ENCODE measurements at regions not wholly inside any gene's neighbourhood (a gene's known extent, or its start where the extent isn't known, plus 50 kb on each side); places are given as distances from the start of the nearest gene placed in this dataset.

- DNase-seq, result no peak
These were observed 336.3 kb downstream of the TMEM121 start for GRCh38 chr14:105862581-105863239.

- DNase-seq, result no peak
These were observed 337.1 kb downstream of the TMEM121 start for GRCh38 chr14:105863296-105864108.

GRCh38 chr14:105864116-105864515 lies 337.7 kb downstream of the TMEM121 start:
- DNase-seq, result no peak

- no peak for DNase-seq
These were observed 338.4 kb downstream of the TMEM121 start for GRCh38 chr14:105864651-105865265.

- no peak for DNase-seq
These were observed 339.0 kb downstream of the TMEM121 start for GRCh38 chr14:105865266-105865903.

GRCh38 chr14:105865904-105866840 lies 339.8 kb downstream of the TMEM121 start:
- DNase-seq, result no peak

- DNase-seq, result no peak
These were observed 340.5 kb downstream of the TMEM121 start for GRCh38 chr14:105866841-105867321.

GRCh38 chr14:105867961-105868599 lies 341.7 kb downstream of the TMEM121 start:
- DNase-seq, result no peak

- no peak for DNase-seq
These were observed 345.2 kb downstream of the TMEM121 start for GRCh38 chr14:105871590-105871989.

- DNase-seq, result no peak
These were observed 347.6 kb downstream of the TMEM121 start for GRCh38 chr14:105873870-105874512.

GRCh38 chr14:105876158-105876557 lies 349.8 kb downstream of the TMEM121 start:
- DNase-seq, result no peak

GRCh38 chr14:105876829-105877228 lies 350.4 kb downstream of the TMEM121 start:
- no peak for DNase-seq

GRCh38 chr14:105877645-105878044 lies 351.3 kb downstream of the TMEM121 start:
- DNase-seq, result no peak

- no peak for DNase-seq
These were observed 351.7 kb downstream of the TMEM121 start for GRCh38 chr14:105878125-105878524.

GRCh38 chr14:105878554-105878953 lies 352.2 kb downstream of the TMEM121 start:
- no peak for DNase-seq

GRCh38 chr14:105879503-105879866 lies 353.1 kb downstream of the TMEM121 start:
- DNase-seq, result no peak

GRCh38 chr14:105879867-105880561 lies 353.6 kb downstream of the TMEM121 start:
- DNase-seq, result no peak

- no peak for DNase-seq
These were observed 354.2 kb downstream of the TMEM121 start for GRCh38 chr14:105880616-105881015.

- DNase-seq, result no peak
These were observed 354.9 kb downstream of the TMEM121 start for GRCh38 chr14:105881021-105881930.

Data from CD4-positive, alpha-beta T cell treated with Interleukin-4 for 4 hours (primary cell).